RWPE1 (cell line): ENCODE measurements at regions not wholly inside any gene's neighbourhood (a gene's known extent, or its start where the extent isn't known, plus 50 kb on each side); places are given as distances from the start of the nearest gene placed in this dataset.
A peak's percentile ranks its signal among the peaks of the same experiment; 100 is the strongest.

Experiments used
- CTCF ChIA-PET: fragments of 350-600 bp; sonication (Branson Sonifier 250); formaldehyde crosslinking; extraction: SDS; loops from one replicate; lab custom pipeline; 2021; lab: Yijun Ruan, JAX
- POLR2A ChIA-PET: fragments of 400-600 bp; formaldehyde crosslinking; extraction: SDS; loops from one replicate; lab custom pipeline; 2020; ENCODE audit warnings: antibody characterized with exemption; ENCODE audit not compliant: low non-redundant PET; lab: Yijun Ruan, JAX
- DNase-seq: peaks from one replicate; pipeline ENCODE4 v3.0.0; 2012; ENCODE audit warnings: low spot score
- H3K27ac ChIP-seq: fragments of 450-650 bp; 2 replicates; pipeline ENCODE4 v1.5.1; 2017
- TF ChIP-seq, protein P1 (sequence below): fragments of 450-650 bp; conservative IDR thresholded peaks from 2 replicates; pipeline ENCODE4 v1.5.1; 2017; ENCODE audit warnings: low read depth, mild to moderate bottlenecking

GRCh38 chr5:91499943-91500531 is 116.9 kb upstream of the ARRDC3 start:
- POLR2A ChIA-PET, result no interaction called here
- TF ChIP-seq, protein P1, sequence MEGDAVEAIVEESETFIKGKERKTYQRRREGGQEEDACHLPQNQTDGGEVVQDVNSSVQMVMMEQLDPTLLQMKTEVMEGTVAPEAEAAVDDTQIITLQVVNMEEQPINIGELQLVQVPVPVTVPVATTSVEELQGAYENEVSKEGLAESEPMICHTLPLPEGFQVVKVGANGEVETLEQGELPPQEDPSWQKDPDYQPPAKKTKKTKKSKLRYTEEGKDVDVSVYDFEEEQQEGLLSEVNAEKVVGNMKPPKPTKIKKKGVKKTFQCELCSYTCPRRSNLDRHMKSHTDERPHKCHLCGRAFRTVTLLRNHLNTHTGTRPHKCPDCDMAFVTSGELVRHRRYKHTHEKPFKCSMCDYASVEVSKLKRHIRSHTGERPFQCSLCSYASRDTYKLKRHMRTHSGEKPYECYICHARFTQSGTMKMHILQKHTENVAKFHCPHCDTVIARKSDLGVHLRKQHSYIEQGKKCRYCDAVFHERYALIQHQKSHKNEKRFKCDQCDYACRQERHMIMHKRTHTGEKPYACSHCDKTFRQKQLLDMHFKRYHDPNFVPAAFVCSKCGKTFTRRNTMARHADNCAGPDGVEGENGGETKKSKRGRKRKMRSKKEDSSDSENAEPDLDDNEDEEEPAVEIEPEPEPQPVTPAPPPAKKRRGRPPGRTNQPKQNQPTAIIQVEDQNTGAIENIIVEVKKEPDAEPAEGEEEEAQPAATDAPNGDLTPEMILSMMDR, result peak; percentile 81
- no peak overlapping the region for H3K27ac ChIP-seq
- DNase-seq, result peak; percentile 63
- CTCF ChIA-PET, result interaction anchor here (0.5 to 2.3 kb wide), 2 partner anchors 142 to 582 kb away, joined by 4 to 7 read pairs; no protein-coding TSS in a partner anchor

DNA sequence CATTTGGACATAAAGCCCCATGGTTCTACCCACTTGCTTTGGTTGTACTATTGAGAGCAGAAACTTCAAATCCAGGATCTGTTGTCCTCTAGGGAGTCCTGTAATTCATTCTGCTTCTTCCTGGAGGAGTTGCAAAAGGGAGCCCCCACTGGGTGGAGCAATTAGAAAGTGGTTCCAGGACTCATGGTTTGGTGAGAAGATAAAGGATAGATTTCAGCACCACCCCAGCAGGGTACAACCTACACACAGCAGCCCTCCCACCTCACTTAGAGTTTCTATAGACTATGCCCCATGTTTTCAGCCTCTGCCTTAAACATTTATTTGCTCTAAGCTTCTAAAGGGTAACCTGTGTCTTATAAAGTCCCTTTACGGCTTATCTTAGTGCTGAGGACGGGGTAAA is 112.6 kb upstream of the ARRDC3 start:
- CTCF ChIA-PET, result no interaction called here
- DNase-seq, result no peak
- POLR2A ChIA-PET, result no interaction called here
- H3K27ac ChIP-seq, result no peak overlapping the region
- TF ChIP-seq, protein P1, result no peak

GRCh38 chr5:91494447-91494996 is 111.4 kb upstream of the ARRDC3 start:
- no peak for DNase-seq
- POLR2A ChIA-PET, result no interaction called here
- CTCF ChIA-PET, result interaction anchor here (0.6 to 1.1 kb wide), 4 partner anchors 9 to 624 kb away, joined by 3 read pairs; no protein-coding TSS in a partner anchor
- no peak overlapping the region for H3K27ac ChIP-seq
- TF ChIP-seq, protein P1, result no peak

GRCh38 chr5:91493086-91493485 is 110.0 kb upstream of the ARRDC3 start:
- TF ChIP-seq, protein P1, result no peak
- H3K27ac ChIP-seq, result no peak overlapping the region
- POLR2A ChIA-PET, result no interaction called here
- CTCF ChIA-PET, result interaction anchor here (0.6 kb wide), 1 partner anchor 514 kb away, joined by 4 read pairs; no protein-coding TSS in a partner anchor
- DNase-seq, result no peak

DNA sequence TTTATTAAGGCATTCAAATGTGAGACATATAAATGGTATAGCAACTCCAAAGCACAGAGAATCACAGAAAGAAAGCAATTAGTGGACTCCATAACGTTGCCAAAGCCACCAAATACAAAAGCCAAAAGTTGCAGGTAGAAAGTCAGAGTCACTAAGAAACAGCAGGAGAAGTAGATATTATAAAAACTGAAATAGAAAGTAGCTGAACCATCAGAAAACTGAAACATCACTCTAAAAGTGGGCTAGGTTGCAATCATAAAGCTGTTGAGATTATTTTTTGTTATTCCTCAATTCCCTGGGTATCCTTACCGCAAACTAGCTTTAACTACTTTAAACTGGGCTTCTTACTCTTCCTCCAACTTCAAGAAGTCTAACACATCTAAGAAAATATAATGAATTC is 108.1 kb upstream of the ARRDC3 start:
- TF ChIP-seq, protein P1, result no peak
- ChIA-PET CTCF (interaction anchor here (0.5 to 1.2 kb wide), 2 partner anchors 44 to 666 kb away, joined by 4 to 5 read pairs; no protein-coding TSS in a partner anchor), POLR2A (no interaction called here)
- no peak overlapping the region for H3K27ac ChIP-seq
- DNase-seq, result no peak

GRCh38 chr5:91490316-91490715 is 107.2 kb upstream of the ARRDC3 start:
- DNase-seq, result no peak
- ChIA-PET CTCF (interaction anchor here (0.6 kb wide), 1 partner anchor 270 kb away, joined by 5 read pairs; no protein-coding TSS in a partner anchor), POLR2A (no interaction called here)
- H3K27ac ChIP-seq, result no peak overlapping the region
- TF ChIP-seq, protein P1, result no peak
